ENCODE measurements at regions not wholly inside any gene's neighbourhood (a gene's known extent, or its start where the extent isn't known, plus 50 kb on each side); places are given as distances from the start of the nearest gene placed in this dataset.

GRCh38 chr10:129223363-129223762, 243.7 kb upstream of the MGMT start:
- Histone ChIP-seq H3K9ac (ENCODE audit: low read length) (no peak overlapping the region), H3K4me1 (ENCODE audit: insufficient read depth, low read length) (no peaks in the 10 kb centered on the region), H3K4me3 (ENCODE audit: low read depth in 1 of 2, low read length in 2 of 2) (no peak overlapping the region), H3K9me3 (ENCODE audit: low read length) (no peaks in the 10 kb centered on the region), H3K27ac (ENCODE audit: low read depth, low read length) (no peak overlapping the region), H3K36me3 (ENCODE audit: insufficient read depth, low read length) (no peaks in the 10 kb centered on the region), H3K27me3 (ENCODE audit: control insufficient read depth in 1 of 2, insufficient read depth in 2 of 2, low read length in 2 of 2) (no peaks in the 10 kb centered on the region)

- H3K9ac ChIP-seq (ENCODE audit: low read length) = no peak overlapping the region
- H3K9me3 ChIP-seq (ENCODE audit: low read length) = no peaks in the 10 kb centered on the region
These were observed 243.0 kb upstream of the MGMT start for GRCh38 chr10:129224065-129224464.

DNA sequence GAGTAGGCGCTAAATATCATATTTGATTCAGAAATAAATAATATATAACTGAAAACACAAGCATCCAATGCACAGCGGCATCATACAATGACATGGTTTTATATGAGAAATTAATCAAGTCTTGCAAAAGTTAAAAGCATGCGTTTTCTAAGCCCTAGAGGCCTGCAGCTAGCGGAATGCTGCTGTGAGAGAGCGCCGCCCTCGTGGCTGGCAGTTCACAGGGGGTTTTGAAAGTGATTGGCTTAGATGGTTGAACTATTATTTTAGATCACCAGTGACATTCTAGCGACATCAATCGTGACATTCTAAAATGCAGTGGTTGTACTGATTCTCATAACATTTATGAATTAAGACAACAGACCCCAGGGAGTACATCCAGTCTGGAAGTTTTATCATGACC, 235.2 kb upstream of the MGMT start:
- Histone ChIP-seq H3K36me3 (ENCODE audit: insufficient read depth, low read length) (no peaks in the 10 kb centered on the region), H3K27me3 (ENCODE audit: control insufficient read depth in 1 of 2, insufficient read depth in 2 of 2, low read length in 2 of 2) (no peaks in the 10 kb centered on the region), H3K4me3 (ENCODE audit: low read depth in 1 of 2, low read length in 2 of 2) (no peak overlapping the region), H3K27ac (ENCODE audit: low read depth, low read length) (no peak overlapping the region), H3K9ac (ENCODE audit: low read length) (no peak overlapping the region), H3K4me1 (ENCODE audit: insufficient read depth, low read length) (no peaks in the 10 kb centered on the region), H3K9me3 (ENCODE audit: low read length) (no peaks in the 10 kb centered on the region)

More at GRCh38 chr10:129224065-129224464, 243.0 kb upstream of the MGMT start:
- H3K4me3 ChIP-seq (ENCODE audit: low read depth in 1 of 2, low read length in 2 of 2) = no peak overlapping the region
- H3K27ac ChIP-seq (ENCODE audit: low read depth, low read length) = no peak overlapping the region
- no peaks in the 10 kb centered on the region for H3K36me3 ChIP-seq (ENCODE audit: insufficient read depth, low read length)
- H3K4me1 ChIP-seq (ENCODE audit: insufficient read depth, low read length) = no peaks in the 10 kb centered on the region
- H3K27me3 ChIP-seq (ENCODE audit: control insufficient read depth in 1 of 2, insufficient read depth in 2 of 2, low read length in 2 of 2) = no peaks in the 10 kb centered on the region

DNA sequence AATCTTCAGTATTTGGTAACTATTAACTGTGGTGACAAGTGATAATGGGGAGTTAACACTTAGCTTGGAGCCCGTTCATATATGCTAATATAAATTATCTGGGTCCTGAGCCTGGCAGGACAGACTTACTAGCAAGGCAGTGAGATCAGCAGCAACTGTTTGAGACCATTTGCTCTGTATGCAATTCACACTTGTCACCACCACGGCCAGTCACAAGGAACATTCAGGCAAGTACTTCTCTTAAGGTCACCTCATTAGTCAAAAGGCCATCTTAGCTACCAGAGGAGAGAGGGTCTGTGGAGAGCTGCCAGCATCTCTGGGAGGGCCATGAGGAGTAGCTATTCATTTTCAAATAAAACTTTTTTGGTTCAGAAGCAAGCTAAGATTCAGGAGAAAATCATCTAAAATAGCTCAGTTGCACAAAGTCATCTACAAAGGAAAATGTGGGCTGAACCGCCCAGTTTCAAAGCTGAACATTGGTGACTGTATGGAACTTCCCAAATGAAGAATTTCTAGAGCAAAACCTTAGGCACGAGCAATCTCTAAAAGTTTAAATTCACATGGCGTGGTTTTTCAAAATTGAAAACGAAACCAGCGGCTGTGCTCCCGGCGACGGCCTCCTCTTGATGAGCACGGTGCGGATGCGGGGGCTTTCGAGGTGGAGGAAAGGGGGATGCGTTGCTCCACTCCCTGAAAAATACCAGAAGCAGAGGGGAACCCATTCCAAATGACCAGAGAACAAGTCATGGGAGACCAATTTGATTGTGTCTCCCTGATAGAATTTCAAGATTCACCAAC, 233.5 kb upstream of the MGMT start:
- no peaks in the 10 kb centered on the region for H3K4me1 ChIP-seq (ENCODE audit: insufficient read depth, low read length)
- H3K4me3 ChIP-seq (ENCODE audit: low read depth in 1 of 2, low read length in 2 of 2) = no peak overlapping the region
- no peak overlapping the region for H3K27ac ChIP-seq (ENCODE audit: low read depth, low read length)
- no peak overlapping the region for H3K9ac ChIP-seq (ENCODE audit: low read length)
- no peaks in the 10 kb centered on the region for H3K9me3 ChIP-seq (ENCODE audit: low read length)
- H3K36me3 ChIP-seq (ENCODE audit: insufficient read depth, low read length) = no peaks in the 10 kb centered on the region
- no peaks in the 10 kb centered on the region for H3K27me3 ChIP-seq (ENCODE audit: control insufficient read depth in 1 of 2, insufficient read depth in 2 of 2, low read length in 2 of 2)

DNA sequence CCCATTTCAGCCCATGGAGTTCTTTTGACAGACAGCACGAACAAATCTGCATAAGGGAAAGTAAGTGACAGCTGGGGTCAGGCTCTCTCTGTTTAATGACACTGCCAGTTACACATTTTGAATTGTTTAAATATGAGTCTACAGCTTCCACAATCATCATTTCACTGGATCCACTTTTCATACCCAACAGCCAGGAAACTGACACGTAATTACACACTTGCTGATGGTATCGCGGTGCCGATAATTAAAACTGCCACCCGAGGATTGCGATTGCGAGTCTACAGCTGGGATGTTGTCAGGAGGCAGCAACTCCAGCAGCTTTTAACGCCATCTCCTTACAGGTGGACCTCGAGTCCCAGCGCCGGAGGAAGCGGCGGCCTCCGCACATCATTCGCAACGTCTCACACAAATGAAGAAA, 230.8 kb upstream of the MGMT start:
- H3K27me3 ChIP-seq (ENCODE audit: control insufficient read depth in 1 of 2, insufficient read depth in 2 of 2, low read length in 2 of 2) = no peaks in the 10 kb centered on the region
- no peak overlapping the region for H3K9ac ChIP-seq (ENCODE audit: low read length)
- H3K4me3 ChIP-seq (ENCODE audit: low read depth in 1 of 2, low read length in 2 of 2) = no peak overlapping the region
- H3K9me3 ChIP-seq (ENCODE audit: low read length) = no peaks in the 10 kb centered on the region
- H3K27ac ChIP-seq (ENCODE audit: low read depth, low read length) = no peak overlapping the region
- H3K36me3 ChIP-seq (ENCODE audit: insufficient read depth, low read length) = no peaks in the 10 kb centered on the region
- no peaks in the 10 kb centered on the region for H3K4me1 ChIP-seq (ENCODE audit: insufficient read depth, low read length)

- H3K9ac ChIP-seq (ENCODE audit: low read length) = no peak overlapping the region
- H3K9me3 ChIP-seq (ENCODE audit: low read length) = no peaks in the 10 kb centered on the region
- H3K27ac ChIP-seq (ENCODE audit: low read depth, low read length) = no peak overlapping the region
- no peaks in the 10 kb centered on the region for H3K4me1 ChIP-seq (ENCODE audit: insufficient read depth, low read length)
- H3K27me3 ChIP-seq (ENCODE audit: control insufficient read depth in 1 of 2, insufficient read depth in 2 of 2, low read length in 2 of 2) = no peaks in the 10 kb centered on the region
- no peaks in the 10 kb centered on the region for H3K36me3 ChIP-seq (ENCODE audit: insufficient read depth, low read length)
- no peak overlapping the region for H3K4me3 ChIP-seq (ENCODE audit: low read depth in 1 of 2, low read length in 2 of 2)
These were observed 225.6 kb upstream of the MGMT start for GRCh38 chr10:129241461-129241860.

DNA sequence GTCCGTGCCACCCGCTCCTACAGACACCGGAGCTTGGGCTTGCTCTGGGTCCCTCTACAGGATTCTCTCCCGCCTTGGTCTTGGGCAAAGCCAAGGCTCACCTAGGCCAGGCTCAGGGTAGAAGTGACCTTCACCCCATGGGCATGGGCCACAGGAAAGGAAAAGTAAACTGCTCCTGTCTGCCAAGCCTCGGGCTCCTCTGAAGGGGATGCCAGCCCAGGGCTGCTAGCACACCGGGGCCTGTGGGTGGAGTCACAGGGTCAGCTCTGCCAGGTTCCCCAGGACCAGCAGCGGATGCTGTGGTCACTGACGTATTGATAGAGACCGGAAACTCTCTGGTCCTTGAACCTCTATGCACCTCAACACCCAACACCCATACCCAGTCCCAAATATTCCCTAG, 222.7 kb upstream of the MGMT start:
- Histone ChIP-seq H3K9me3 (ENCODE audit: low read length) (no peaks in the 10 kb centered on the region), H3K27me3 (ENCODE audit: control insufficient read depth in 1 of 2, insufficient read depth in 2 of 2, low read length in 2 of 2) (no peaks in the 10 kb centered on the region), H3K4me1 (ENCODE audit: insufficient read depth, low read length) (no peaks in the 10 kb centered on the region), H3K4me3 (ENCODE audit: low read depth in 1 of 2, low read length in 2 of 2) (no peak overlapping the region), H3K27ac (ENCODE audit: low read depth, low read length) (no peak overlapping the region), H3K36me3 (ENCODE audit: insufficient read depth, low read length) (no peaks in the 10 kb centered on the region), H3K9ac (ENCODE audit: low read length) (no peak overlapping the region)

GRCh38 chr10:129244757-129245156, 222.3 kb upstream of the MGMT start:
- no peak overlapping the region for H3K9ac ChIP-seq (ENCODE audit: low read length)
- H3K27ac ChIP-seq (ENCODE audit: low read depth, low read length) = no peak overlapping the region
- no peaks in the 10 kb centered on the region for H3K9me3 ChIP-seq (ENCODE audit: low read length)

GRCh38 chr10:129253161-129253864, 213.7 kb upstream of the MGMT start:
- H3K4me3 ChIP-seq (ENCODE audit: low read depth in 1 of 2, low read length in 2 of 2) = no peak overlapping the region
- no peaks in the 10 kb centered on the region for H3K9me3 ChIP-seq (ENCODE audit: low read length)
- no peak overlapping the region for H3K9ac ChIP-seq (ENCODE audit: low read length)
- H3K36me3 ChIP-seq (ENCODE audit: insufficient read depth, low read length) = no peaks in the 10 kb centered on the region
- H3K27me3 ChIP-seq (ENCODE audit: control insufficient read depth in 1 of 2, insufficient read depth in 2 of 2, low read length in 2 of 2) = no peaks in the 10 kb centered on the region
- no peaks in the 10 kb centered on the region for H3K4me1 ChIP-seq (ENCODE audit: insufficient read depth, low read length)
- no peak overlapping the region for H3K27ac ChIP-seq (ENCODE audit: low read depth, low read length)

More at GRCh38 chr10:129244757-129245156, 222.3 kb upstream of the MGMT start:
- H3K4me3 ChIP-seq (ENCODE audit: low read depth in 1 of 2, low read length in 2 of 2) = no peak overlapping the region
- no peaks in the 10 kb centered on the region for H3K27me3 ChIP-seq (ENCODE audit: control insufficient read depth in 1 of 2, insufficient read depth in 2 of 2, low read length in 2 of 2)
- H3K4me1 ChIP-seq (ENCODE audit: insufficient read depth, low read length) = no peaks in the 10 kb centered on the region
- no peaks in the 10 kb centered on the region for H3K36me3 ChIP-seq (ENCODE audit: insufficient read depth, low read length)

GRCh38 chr10:129253865-129254179, 213.2 kb upstream of the MGMT start:
- H3K9ac ChIP-seq (ENCODE audit: low read length) = no peak overlapping the region
- no peak overlapping the region for H3K27ac ChIP-seq (ENCODE audit: low read depth, low read length)
- H3K4me1 ChIP-seq (ENCODE audit: insufficient read depth, low read length) = peaks cover 2% of the 10 kb centered on the region
- no peaks in the 10 kb centered on the region for H3K27me3 ChIP-seq (ENCODE audit: control insufficient read depth in 1 of 2, insufficient read depth in 2 of 2, low read length in 2 of 2)
- no peaks in the 10 kb centered on the region for H3K9me3 ChIP-seq (ENCODE audit: low read length)
- no peaks in the 10 kb centered on the region for H3K36me3 ChIP-seq (ENCODE audit: insufficient read depth, low read length)
- no peak overlapping the region for H3K4me3 ChIP-seq (ENCODE audit: low read depth in 1 of 2, low read length in 2 of 2)

GRCh38 chr10:129258283-129258923, 208.6 kb upstream of the MGMT start:
- peaks cover 6% of the 10 kb centered on the region for H3K4me1 ChIP-seq (ENCODE audit: insufficient read depth, low read length)
- H3K4me3 ChIP-seq (ENCODE audit: low read depth in 1 of 2, low read length in 2 of 2) = no peak overlapping the region
- no peaks in the 10 kb centered on the region for H3K27me3 ChIP-seq (ENCODE audit: control insufficient read depth in 1 of 2, insufficient read depth in 2 of 2, low read length in 2 of 2)
- H3K9me3 ChIP-seq (ENCODE audit: low read length) = no peaks in the 10 kb centered on the region
- no peak overlapping the region for H3K9ac ChIP-seq (ENCODE audit: low read length)
- H3K36me3 ChIP-seq (ENCODE audit: insufficient read depth, low read length) = no peaks in the 10 kb centered on the region
- no peak overlapping the region for H3K27ac ChIP-seq (ENCODE audit: low read depth, low read length)

Measured in muscle layer of colon (tissue), 2 donors.